KMS-11 (cell line): ENCODE measurements at regions not wholly inside any gene's neighbourhood (a gene's known extent, or its start where the extent isn't known, plus 50 kb on each side); places are given as distances from the start of the nearest gene placed in this dataset.

ENCODE experiments used
- H2AFZ ChIP-seq: fragments of 200-600 bp; sonication (generic); 2 replicates; pipeline ENCODE4 v1.6.1; 2016; ENCODE audit warnings: antibody characterized with exemption, mixed run types, low read depth
- H3K27ac ChIP-seq: fragments of 200-600 bp; sonication (generic); 2 replicates; pipeline ENCODE4 v1.6.1; 2016; ENCODE audit warnings: mild to moderate bottlenecking, mixed run types
- H3K27me3 ChIP-seq: fragments of 200-600 bp; sonication (generic); 2 replicates; pipeline ENCODE4 v1.6.1; 2017; ENCODE audit warnings: mild to moderate bottlenecking, low read depth, mixed run types, moderate library complexity; ENCODE audit not compliant: insufficient read depth
- H3K36me3 ChIP-seq: fragments of 200-600 bp; sonication (generic); 2 replicates; pipeline ENCODE4 v1.6.1; 2017; ENCODE audit warnings: mild to moderate bottlenecking, mixed run types; ENCODE audit not compliant: insufficient read depth
- H3K4me1 ChIP-seq: fragments of 200-600 bp; sonication (generic); 2 replicates; pipeline ENCODE4 v1.6.1; 2016; ENCODE audit warnings: mild to moderate bottlenecking, low read depth, mixed run types; ENCODE audit not compliant: poor library complexity, severe bottlenecking
- H3K4me2 ChIP-seq: fragments of 200-600 bp; sonication (generic); 2 replicates; pipeline ENCODE4 v1.7.0; 2016; ENCODE audit warnings: mild to moderate bottlenecking, mixed run types
- H3K4me3 ChIP-seq: fragments of 200-600 bp; sonication (generic); IDR thresholded peaks from 2 replicates; pipeline ENCODE4 v1.6.1; 2017; ENCODE audit warnings: low read depth, low read length, mixed read lengths; ENCODE audit not compliant: insufficient read depth
- H3K79me2 ChIP-seq: fragments of 200-600 bp; sonication (generic); 2 replicates; pipeline ENCODE4 v1.6.1; 2016; ENCODE audit warnings: low read depth, mixed run types; ENCODE audit not compliant: insufficient read depth
- H3K9ac ChIP-seq: fragments of 200-600 bp; sonication (generic); 2 replicates; pipeline ENCODE4 v1.6.1; 2016; ENCODE audit warnings: mild to moderate bottlenecking, mixed run types
- H4K20me1 ChIP-seq: fragments of 200-600 bp; sonication (generic); 2 replicates; pipeline ENCODE4 v1.6.1; 2016; ENCODE audit warnings: mild to moderate bottlenecking, mixed run types; ENCODE audit not compliant: insufficient read depth
- CTCF ChIP-seq: fragments of 200-600 bp; sonication (generic); conservative IDR thresholded peaks from 2 replicates; pipeline ENCODE4 v1.6.1; 2017; ENCODE audit warnings: low read depth, mild to moderate bottlenecking, antibody characterized with exemption, low read length, moderate library complexity, mixed read lengths

- Histone ChIP-seq H3K36me3 (no peaks in the 10 kb centered on the region), H3K4me3 (no peak overlapping the region), H3K9ac (no peak overlapping the region), H4K20me1 (no peaks in the 10 kb centered on the region), H3K79me2 (no peaks in the 10 kb centered on the region), H3K27ac (no peak overlapping the region), H3K27me3 (no peaks in the 10 kb centered on the region), H3K4me1 (no peaks in the 10 kb centered on the region), H2AFZ (no peak overlapping the region), H3K4me2 (no peak overlapping the region)
- no peak for TF ChIP-seq CTCF
Measured at GRCh38 chr11:29780756-29781155, 236.1 kb downstream of the KCNA4 start.

DNA sequence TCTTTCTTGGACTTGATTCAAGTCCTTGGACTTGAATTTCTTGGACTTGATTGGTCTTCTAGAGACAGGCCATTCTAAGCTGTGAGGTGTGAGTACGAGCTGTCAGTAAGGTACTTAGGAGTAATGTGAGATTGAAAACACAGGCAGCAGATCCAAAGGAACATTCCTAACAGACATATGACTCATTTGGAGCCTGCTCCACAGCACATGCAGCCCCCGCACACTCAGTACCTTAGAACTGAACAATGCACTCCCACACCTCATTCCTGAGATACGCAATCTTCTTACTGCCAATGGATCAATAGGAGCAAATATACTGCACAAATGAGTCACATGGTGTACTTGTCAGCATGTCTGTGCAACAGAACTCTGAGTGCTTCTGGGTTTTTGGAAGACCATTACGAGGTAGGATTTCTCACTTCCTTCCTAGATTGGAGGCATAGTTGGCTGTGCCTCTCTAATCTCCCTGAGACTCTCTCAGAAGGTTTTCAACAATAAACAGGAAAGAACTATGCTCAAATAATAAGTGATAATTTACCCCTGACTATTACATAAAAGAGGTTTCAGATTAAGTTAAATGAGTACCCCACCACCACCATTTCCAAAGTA lies 243.1 kb downstream of the KCNA4 start:
- H2AFZ ChIP-seq = no peak overlapping the region
- H3K4me3 ChIP-seq = no peak overlapping the region
- no peak for TF ChIP-seq CTCF
- H3K27ac ChIP-seq = no peak overlapping the region
- H3K4me1 ChIP-seq = no peaks in the 10 kb centered on the region
- H3K36me3 ChIP-seq = no peaks in the 10 kb centered on the region
- no peak overlapping the region for H3K4me2 ChIP-seq
- H3K79me2 ChIP-seq = no peaks in the 10 kb centered on the region
- no peaks in the 10 kb centered on the region for H3K27me3 ChIP-seq
- H4K20me1 ChIP-seq = no peaks in the 10 kb centered on the region
- no peak overlapping the region for H3K9ac ChIP-seq

- Histone ChIP-seq H2AFZ (no peak overlapping the region), H3K79me2 (no peaks in the 10 kb centered on the region), H4K20me1 (no peaks in the 10 kb centered on the region), H3K4me2 (no peak overlapping the region), H3K27me3 (no peaks in the 10 kb centered on the region), H3K4me3 (no peak overlapping the region), H3K36me3 (no peaks in the 10 kb centered on the region), H3K4me1 (no peaks in the 10 kb centered on the region), H3K9ac (no peak overlapping the region), H3K27ac (no peak overlapping the region)
- TF ChIP-seq CTCF = no peak
Measured at GRCh38 chr11:29756871-29757270, 260.0 kb downstream of the KCNA4 start.

DNA sequence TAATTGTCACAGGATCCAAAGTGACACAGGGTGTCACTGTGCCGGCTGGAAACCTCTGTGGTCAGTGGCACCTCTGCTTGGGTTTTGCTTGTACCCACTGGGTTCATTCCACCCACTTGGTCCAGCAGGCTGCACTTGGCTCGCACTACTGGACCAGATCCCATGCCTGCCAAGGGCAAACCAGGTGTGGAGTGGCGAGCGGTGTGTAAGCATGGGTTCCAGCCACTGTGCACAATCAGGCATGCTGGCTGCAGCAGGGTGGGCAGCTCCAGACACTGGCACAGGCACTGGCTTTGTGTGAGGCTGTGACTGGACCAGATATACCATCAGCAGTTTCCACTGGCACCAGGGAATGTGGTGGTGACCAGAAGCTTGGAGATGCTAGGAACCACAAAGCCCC lies 261.4 kb downstream of the KCNA4 start:
- Histone ChIP-seq H3K79me2 (no peaks in the 10 kb centered on the region), H3K4me3 (no peak overlapping the region), H3K36me3 (no peaks in the 10 kb centered on the region), H3K9ac (no peak overlapping the region), H3K4me2 (no peak overlapping the region), H2AFZ (no peak overlapping the region), H3K27ac (no peak overlapping the region), H3K27me3 (no peaks in the 10 kb centered on the region), H3K4me1 (no peaks in the 10 kb centered on the region), H4K20me1 (no peaks in the 10 kb centered on the region)
- TF ChIP-seq CTCF = no peak
